Keratinocyte (primary cell): ENCODE measurements at regions not wholly inside any gene's neighbourhood (a gene's known extent, or its start where the extent isn't known, plus 50 kb on each side); places are given as distances from the start of the nearest gene placed in this dataset.

Experiments used
- DNase-seq: peaks from one replicate; pipeline ENCODE4 v3.0.0-alpha.2; 2011; ENCODE audit warnings: low read depth, missing footprints, low spot score
- FAIRE-seq: peaks from 2 replicates; lab custom pipeline; 2011; peaks lifted over from hg19 to GRCh38; lab: Jason Lieb, UNC
- H2AFZ ChIP-seq: 2 replicates; pipeline ENCODE4 v1.6.0; 2012; ENCODE audit warnings: low read length, control low read depth, inconsistent platforms; ENCODE audit not compliant: control insufficient read depth
- H3K27ac ChIP-seq: 2 replicates; pipeline ENCODE4 v1.5.1; 2011; ENCODE audit warnings: low read length; ENCODE audit not compliant: control insufficient read depth, insufficient read depth
- H3K27me3 ChIP-seq: 3 replicates; pipeline ENCODE4 v1.6.0; 2011; ENCODE audit warnings: low read length; ENCODE audit not compliant: control insufficient read depth, insufficient read depth; ENCODE audit errors: extremely low read depth
- H3K36me3 ChIP-seq, 2 experiments: 2 replicates in 1 of 2; 3 replicates in 1 of 2; pipeline ENCODE4 v1.5.1; 2011; ENCODE audit warnings: low read length in 2 of 2, mild to moderate bottlenecking in 1 of 2; ENCODE audit not compliant: control insufficient read depth in 2 of 2, insufficient read depth in 2 of 2; ENCODE audit errors: extremely low read depth in 1 of 2
- H3K4me1 ChIP-seq: 3 replicates; pipeline ENCODE4 v1.5.1; 2011; ENCODE audit warnings: low read length; ENCODE audit not compliant: control insufficient read depth, insufficient read depth; ENCODE audit errors: extremely low read depth
- H3K4me2 ChIP-seq: 3 replicates; pipeline ENCODE4 v1.6.0; 2011; ENCODE audit warnings: low read depth, low read length; ENCODE audit not compliant: control insufficient read depth, insufficient read depth; ENCODE audit errors: extremely low read depth
- H3K4me3 ChIP-seq, 3 experiments: fragments of 200-600 bp in 1 of 3; sonication (generic) in 1 of 3; 2 replicates in 2 of 3; 3 replicates in 1 of 3; pipeline ENCODE4 v1.5.1; 2011 to 2016; ENCODE audit warnings: low read length in 3 of 3, mild to moderate bottlenecking in 3 of 3, control low read depth in 2 of 3, inconsistent platforms in 1 of 3, low read depth in 1 of 3, mixed read lengths in 1 of 3, mixed run types in 1 of 3, moderate library complexity in 1 of 3; ENCODE audit not compliant: control insufficient read depth in 2 of 3, insufficient read depth in 2 of 3; ENCODE audit errors: extremely low read depth in 1 of 3
- H3K79me2 ChIP-seq: 2 replicates; pipeline ENCODE4 v1.6.0; 2012; ENCODE audit warnings: low read length; ENCODE audit not compliant: control insufficient read depth, insufficient read depth
- H3K9ac ChIP-seq: 3 replicates; pipeline ENCODE4 v1.6.0; 2011; ENCODE audit warnings: low read length; ENCODE audit not compliant: control insufficient read depth, insufficient read depth; ENCODE audit errors: extremely low read depth
- H3K9me1 ChIP-seq: 3 replicates; pipeline ENCODE4 v1.6.0; 2011; ENCODE audit warnings: low read length; ENCODE audit not compliant: control insufficient read depth, insufficient read depth; ENCODE audit errors: extremely low read depth
- H3K9me3 ChIP-seq: 2 replicates; pipeline ENCODE4 v1.5.1; 2012; ENCODE audit warnings: low read depth, low read length; ENCODE audit not compliant: control insufficient read depth
- H4K20me1 ChIP-seq: 3 replicates; pipeline ENCODE4 v1.6.0; 2011; ENCODE audit warnings: low read length; ENCODE audit not compliant: control insufficient read depth, insufficient read depth; ENCODE audit errors: extremely low read depth
- CTCF ChIP-seq, 3 experiments: IDR thresholded peaks in 1 of 3; conservative IDR thresholded peaks in 1 of 3; optimal IDR thresholded peaks in 1 of 3; 2 replicates in 2 of 3; 3 replicates in 1 of 3; pipeline versions ENCODE3 to v1.5.1; 2011; ENCODE audit warnings: low read length in 3 of 3, mild to moderate bottlenecking in 3 of 3, moderate library complexity in 2 of 3, control low read depth in 1 of 3, inconsistent platforms in 1 of 3; ENCODE audit not compliant: insufficient read depth in 2 of 3; ENCODE audit errors: extremely low read depth in 1 of 3
- EZH2 ChIP-seq: IDR thresholded peaks from one replicate; pipeline ENCODE4 v1.6.1; 2012; ENCODE audit warnings: inconsistent platforms, mild to moderate bottlenecking, low read length, moderate library complexity
- dilution Hi-C: fragments of 300-500 bp; cut with MboI; formaldehyde crosslinking; loops from one replicate; pipeline ENCODE4 v1.7.0; 2020; ENCODE audit warnings: low sequenced_read_pairs; ENCODE audit not compliant: extremely low pct_ligation_motif_present

GRCh38 chr4:36471903-36472302, 190.5 kb downstream of the DTHD1 start:
- no peaks in the 10 kb centered on the region for H3K9me3 ChIP-seq
- H3K9me1 ChIP-seq = no peaks in the 10 kb centered on the region
- DNase-seq = no peak
- no peaks in the 10 kb centered on the region for H4K20me1 ChIP-seq
- no peaks in the 10 kb centered on the region for H3K4me1 ChIP-seq
- H3K36me3 ChIP-seq = no peaks in the 10 kb centered on the region
- no peak overlapping the region for H3K9ac ChIP-seq
- H3K79me2 ChIP-seq = no peaks in the 10 kb centered on the region
- no peak for TF ChIP-seq EZH2
- TF ChIP-seq CTCF (optimal IDR thresholded peaks at IDR 0.05 in 1 of 3, IDR thresholded peaks at IDR 0.05 in 1 of 3, conservative IDR thresholded peaks at IDR 0.05 in 1 of 3; ENCODE audit: extremely low read depth in 1 of 3, insufficient read depth in 2 of 3, low read length in 3 of 3) = no peak
- H3K4me3 ChIP-seq = no peak overlapping the region
- no peak for FAIRE-seq
- H3K27ac ChIP-seq = no peak overlapping the region
- no peaks in the 10 kb centered on the region for H3K27me3 ChIP-seq
- no peak overlapping the region for H2AFZ ChIP-seq
- H3K4me2 ChIP-seq = no peak overlapping the region
- dilution Hi-C loops = no loop called here

GRCh38 chr4:36476135-36476534, 194.7 kb downstream of the DTHD1 start:
- TF ChIP-seq EZH2 (no peak), CTCF (optimal IDR thresholded peaks at IDR 0.05 in 1 of 3, IDR thresholded peaks at IDR 0.05 in 1 of 3, conservative IDR thresholded peaks at IDR 0.05 in 1 of 3; ENCODE audit: extremely low read depth in 1 of 3, insufficient read depth in 2 of 3, low read length in 3 of 3) (no peak)
- no peaks in the 10 kb centered on the region for H3K27me3 ChIP-seq
- H3K79me2 ChIP-seq = no peaks in the 10 kb centered on the region
- no peaks in the 10 kb centered on the region for H3K36me3 ChIP-seq
- no peak overlapping the region for H3K4me3 ChIP-seq
- no peaks in the 10 kb centered on the region for H3K4me1 ChIP-seq
- no peak overlapping the region for H3K9ac ChIP-seq
- dilution Hi-C loops = no loop called here
- H3K4me2 ChIP-seq = no peak overlapping the region
- FAIRE-seq (no peak), DNase-seq (no peak)
- no peak overlapping the region for H3K27ac ChIP-seq
- no peak overlapping the region for H2AFZ ChIP-seq
- H4K20me1 ChIP-seq = no peaks in the 10 kb centered on the region
- H3K9me3 ChIP-seq = no peaks in the 10 kb centered on the region
- no peaks in the 10 kb centered on the region for H3K9me1 ChIP-seq
